PC-3 (cell line): ENCODE measurements at regions not wholly inside any gene's neighbourhood (a gene's known extent, or its start where the extent isn't known, plus 50 kb on each side); places are given as distances from the start of the nearest gene placed in this dataset.

Source experiments
- CTCF ChIP-seq: fragments of 300-600 bp; sonication (generic); conservative IDR thresholded peaks from 2 replicates; pipeline ENCODE4 v1.5.1; 2017; ENCODE audit warnings: antibody characterized with exemption, low read depth, mild to moderate bottlenecking, low read length
- EZH2 ChIP-seq: fragments of 300-600 bp; sonication (generic); IDR thresholded peaks from one replicate; pipeline ENCODE4 v1.6.1; 2017; ENCODE audit warnings: antibody characterized with exemption, mild to moderate bottlenecking, low read length; ENCODE audit not compliant: unreplicated experiment
- EZH2phosphoT487 ChIP-seq: fragments of 300-600 bp; sonication (generic); IDR thresholded peaks from 2 replicates; pipeline ENCODE4 v1.6.1; 2018; ENCODE audit warnings: mild to moderate bottlenecking, antibody characterized with exemption, low read length, borderline replicate concordance

GRCh38 chr1:235011599-235012435 lies 116.8 kb downstream of the TOMM20 start:
- TF ChIP-seq CTCF (no peak), EZH2 (no peak), EZH2phosphoT487 (no peak)
